Uterus (tissue), 3 donors: ENCODE measurements at regions not wholly inside any gene's neighbourhood (a gene's known extent, or its start where the extent isn't known, plus 50 kb on each side); places are given as distances from the start of the nearest gene placed in this dataset.
"Not testable (repeated sequence)": the region's sequence is repeated elsewhere in the genome, so short reads cannot be mapped to it uniquely, and the experiment has no call there.

ENCODE experiments used
- DNase-seq, 2 donors: peaks; one replicate each; pipeline ENCODE4 v3.0.0-alpha.2; 2019 to 2020
- H3K27ac ChIP-seq, 2 donors: fragments of 200-600 bp; sonication (generic); 1 replicate in 1 of 2; 2 replicates in 1 of 2; pipeline ENCODE4 v1.5.1; 2016 to 2018
- H3K27me3 ChIP-seq, 2 donors: fragments of 200-600 bp; sonication (generic); one replicate each; pipeline ENCODE4 v1.5.1; 2018 to 2019; ENCODE audit warnings: control low read depth in 1 of 2
- H3K36me3 ChIP-seq, 2 donors: fragments of 200-600 bp; sonication (generic); one replicate each; pipeline ENCODE4 v1.5.1; 2019; ENCODE audit warnings: control low read depth in 1 of 2
- H3K4me1 ChIP-seq, 2 donors: fragments of 200-600 bp; sonication (generic); one replicate each; pipeline ENCODE4 v1.5.1; 2018 to 2019; ENCODE audit warnings: control low read depth in 1 of 2
- H3K4me3 ChIP-seq, 2 donors: fragments of 200-600 bp; sonication (generic); 1 replicate in 1 of 2; 2 replicates in 1 of 2; pipeline ENCODE4 v1.5.1; 2018 to 2019; ENCODE audit warnings: mild to moderate bottlenecking in 1 of 2
- H3K9me3 ChIP-seq, 2 donors: fragments of 200-600 bp; sonication (generic); one replicate each; pipeline ENCODE4 v1.5.1; 2019; ENCODE audit warnings: control low read depth in 1 of 2
- CTCF ChIP-seq, 4 experiments: fragments of 200-600 bp in 2 of 4; fragments of 450-650 bp in 2 of 4; sonication (generic) in 2 of 4; IDR thresholded peaks; one replicate each; pipeline ENCODE4 v1.5.1; 2016 to 2019; ENCODE audit warnings: antibody characterized with exemption in 4 of 4, mild to moderate bottlenecking in 2 of 4, moderate library complexity in 1 of 4
- POLR2A ChIP-seq, 2 donors: fragments of 450-650 bp; IDR thresholded peaks; one replicate each; pipeline ENCODE4 v1.6.1; 2016; ENCODE audit warnings: antibody characterized with exemption in 2 of 2, mild to moderate bottlenecking in 1 of 2, moderate library complexity in 1 of 2
- intact Hi-C: fragments of 100-400 bp; cut with DNase I; formaldehyde crosslinking; loops from one replicate; pipeline ENCODE4 v1.15.1; 2023; ENCODE audit warnings: low total_unique reads
- donor health status: DM: yes; HTN: yes; CAD: no.

- Histone ChIP-seq H3K4me1 (no peaks in the 10 kb centered on the region), H3K4me3 (no peak overlapping the region), H3K27me3 (no peaks in the 10 kb centered on the region), H3K9me3 (no peaks in the 10 kb centered on the region), H3K36me3 (no peaks in the 10 kb centered on the region), H3K27ac (no peak overlapping the region)
- TF ChIP-seq CTCF (IDR thresholded peaks at IDR 0.05) (no peak), POLR2A (IDR thresholded peaks at IDR 0.05) (no peak)
- DNase-seq = no peak
- intact Hi-C loops = no loop called here
Measured at GRCh38 chr21:9838738-9839642, 682.4 kb upstream of the TPTE start.

GRCh38 chr21:9844106-9844505 lies 677.3 kb upstream of the TPTE start:
- H3K27ac ChIP-seq, intact Hi-C loops, DNase-seq, H3K4me1 ChIP-seq, H3K36me3 ChIP-seq, H3K9me3 ChIP-seq, H3K4me3 ChIP-seq, H3K27me3 ChIP-seq: not testable (repeated sequence)

GRCh38 chr21:9847511-9847910 lies 673.9 kb upstream of the TPTE start:
- H3K27me3 ChIP-seq, H3K9me3 ChIP-seq, H3K4me3 ChIP-seq, intact Hi-C loops, H3K36me3 ChIP-seq, H3K27ac ChIP-seq, DNase-seq, H3K4me1 ChIP-seq: not testable (repeated sequence)

GRCh38 chr21:9851166-9851565 lies 670.2 kb upstream of the TPTE start:
- intact Hi-C loops, H3K4me3 ChIP-seq, DNase-seq, H3K27me3 ChIP-seq, H3K4me1 ChIP-seq, H3K27ac ChIP-seq, H3K9me3 ChIP-seq, H3K36me3 ChIP-seq: not testable (repeated sequence)

GRCh38 chr21:9851695-9852094 lies 669.7 kb upstream of the TPTE start:
- H3K27me3 ChIP-seq, H3K9me3 ChIP-seq, H3K4me1 ChIP-seq, H3K36me3 ChIP-seq, H3K4me3 ChIP-seq, H3K27ac ChIP-seq, DNase-seq, intact Hi-C loops: not testable (repeated sequence)

- intact Hi-C loops, DNase-seq: not testable (repeated sequence)
Measured at GRCh38 chr21:9857563-9857962, 663.8 kb upstream of the TPTE start.

GRCh38 chr21:9859865-9860264 lies 661.5 kb upstream of the TPTE start:
- DNase-seq, H3K4me1 ChIP-seq, H3K36me3 ChIP-seq, intact Hi-C loops, H3K9me3 ChIP-seq, H3K27me3 ChIP-seq, H3K27ac ChIP-seq, H3K4me3 ChIP-seq: not testable (repeated sequence)

More at GRCh38 chr21:9857563-9857962, 663.8 kb upstream of the TPTE start:
- not testable (repeated sequence) for H3K36me3 ChIP-seq, H3K27ac ChIP-seq, H3K9me3 ChIP-seq, H3K27me3 ChIP-seq, H3K4me3 ChIP-seq, H3K4me1 ChIP-seq

GRCh38 chr21:9862456-9862855 lies 658.9 kb upstream of the TPTE start:
- DNase-seq, H3K27ac ChIP-seq, H3K9me3 ChIP-seq, H3K36me3 ChIP-seq, H3K4me3 ChIP-seq, H3K27me3 ChIP-seq, intact Hi-C loops, H3K4me1 ChIP-seq: not testable (repeated sequence)

GRCh38 chr21:9867815-9868214 lies 653.6 kb upstream of the TPTE start:
- not testable (repeated sequence) for H3K27me3 ChIP-seq

GRCh38 chr21:9873096-9873495 lies 648.3 kb upstream of the TPTE start:
- H3K36me3 ChIP-seq = not testable (repeated sequence)

More at GRCh38 chr21:9867815-9868214, 653.6 kb upstream of the TPTE start:
- H3K9me3 ChIP-seq, H3K36me3 ChIP-seq, DNase-seq, H3K4me3 ChIP-seq, H3K27ac ChIP-seq, intact Hi-C loops, H3K4me1 ChIP-seq: not testable (repeated sequence)

GRCh38 chr21:9874136-9874535 lies 647.2 kb upstream of the TPTE start:
- H3K27me3 ChIP-seq, H3K4me1 ChIP-seq, H3K9me3 ChIP-seq, H3K27ac ChIP-seq, H3K4me3 ChIP-seq, H3K36me3 ChIP-seq, intact Hi-C loops, DNase-seq: not testable (repeated sequence)

More at GRCh38 chr21:9873096-9873495, 648.3 kb upstream of the TPTE start:
- H3K27me3 ChIP-seq, H3K4me1 ChIP-seq, H3K9me3 ChIP-seq, DNase-seq, H3K4me3 ChIP-seq, intact Hi-C loops, H3K27ac ChIP-seq: not testable (repeated sequence)

GRCh38 chr21:9881430-9881829 lies 640.0 kb upstream of the TPTE start:
- H3K9me3 ChIP-seq, H3K27me3 ChIP-seq, H3K4me1 ChIP-seq, intact Hi-C loops, DNase-seq, H3K36me3 ChIP-seq, H3K4me3 ChIP-seq, H3K27ac ChIP-seq: not testable (repeated sequence)

- DNase-seq, intact Hi-C loops: not testable (repeated sequence)
Measured at GRCh38 chr21:9883047-9883446, 638.3 kb upstream of the TPTE start.

More at GRCh38 chr21:9883047-9883446, 638.3 kb upstream of the TPTE start:
- not testable (repeated sequence) for H3K27ac ChIP-seq, H3K9me3 ChIP-seq, H3K4me3 ChIP-seq, H3K4me1 ChIP-seq, H3K36me3 ChIP-seq, H3K27me3 ChIP-seq
